SK-N-SH (cell line): ENCODE measurements at regions not wholly inside any gene's neighbourhood (a gene's known extent, or its start where the extent isn't known, plus 50 kb on each side); places are given as distances from the start of the nearest gene placed in this dataset.
A peak's percentile ranks its signal among the peaks of the same experiment; 100 is the strongest.

ENCODE experiments used
- CTCF ChIA-PET: fragments of 300-600, 350-600 bp; formaldehyde crosslinking; extraction: SDS; loops from one replicate; lab custom pipeline; 2021; lab: Yijun Ruan, JAX
- POLR2A ChIA-PET: fragments of 350-600 bp; sonication (Branson Sonifier 250); formaldehyde crosslinking; extraction: SDS; loops from one replicate; lab custom pipeline; 2020; ENCODE audit warnings: antibody characterized with exemption, inconsistent platforms; lab: Yijun Ruan, JAX
- DNase-seq: peaks from one replicate; pipeline ENCODE4 v3.0.0; 2012
- H2AFZ ChIP-seq: fragments of 200-600 bp; sonication (generic); 2 replicates; pipeline ENCODE4 v1.8.1; 2016; ENCODE audit warnings: antibody characterized with exemption, mild to moderate bottlenecking, low read depth
- H3F3A ChIP-seq: fragments of 200-600 bp; sonication (generic); replicated peaks from 2 replicates; pipeline ENCODE3; 2016; ENCODE audit warnings: antibody characterized with exemption, mild to moderate bottlenecking; ENCODE audit not compliant: insufficient read depth
- H3K27ac ChIP-seq, 2 experiments: fragments of 200-500 bp in 1 of 2; fragments of 200-600 bp in 1 of 2; sonication (Bioruptor generic) in 1 of 2; sonication (generic), shearing (Covaris generic) in 1 of 2; 2 replicates each; pipeline versions ENCODE4 v1.5.1 to v1.6.1; 2014 to 2016; ENCODE audit warnings: low read depth in 2 of 2, inconsistent platforms in 1 of 2, low read length in 1 of 2, mild to moderate bottlenecking in 1 of 2, mixed read lengths in 1 of 2
- H3K27me3 ChIP-seq: fragments of 200-600 bp; sonication (generic), shearing (Covaris generic); 2 replicates; pipeline ENCODE4 v1.6.1; 2016; ENCODE audit warnings: mixed run types; ENCODE audit not compliant: insufficient read depth
- H3K36me3 ChIP-seq, 2 experiments: fragments of 200-500 bp in 1 of 2; fragments of 200-600 bp in 1 of 2; sonication (Bioruptor generic) in 1 of 2; sonication (generic) in 1 of 2; replicated peaks in 1 of 2; 2 replicates each; pipeline versions ENCODE3 to v1.5.1; 2014 to 2016; ENCODE audit warnings: low read length in 1 of 2, mild to moderate bottlenecking in 1 of 2; ENCODE audit not compliant: insufficient read depth in 2 of 2, control insufficient read depth in 1 of 2
- H3K4me1 ChIP-seq, 2 experiments: fragments of 200-500 bp in 1 of 2; fragments of 200-600 bp in 1 of 2; sonication (Bioruptor generic) in 1 of 2; sonication (generic), shearing (Covaris generic) in 1 of 2; 2 replicates each; pipeline versions ENCODE4 v1.5.1 to v1.6.1; 2014 to 2016; ENCODE audit warnings: low read depth in 1 of 2, low read length in 1 of 2, mixed run types in 1 of 2; ENCODE audit not compliant: insufficient read depth in 2 of 2, control insufficient read depth in 1 of 2
- H3K4me2 ChIP-seq: fragments of 200-600 bp; sonication (generic), shearing (Covaris generic); 2 replicates; pipeline ENCODE4 v1.6.1; 2017; ENCODE audit warnings: mixed run types
- H3K4me3 ChIP-seq, 2 experiments: fragments of 200-500 bp in 1 of 2; fragments of 200-600 bp in 1 of 2; sonication (Bioruptor generic) in 1 of 2; sonication (generic), shearing (Covaris generic) in 1 of 2; 2 replicates each; pipeline versions ENCODE4 v1.5.1 to v1.8.1; 2014 to 2016; ENCODE audit warnings: low read depth in 2 of 2, inconsistent platforms in 1 of 2, low read length in 1 of 2, mild to moderate bottlenecking in 1 of 2, mixed read lengths in 1 of 2, moderate library complexity in 1 of 2
- H3K79me2 ChIP-seq: fragments of 200-600 bp; sonication (generic); 2 replicates; pipeline ENCODE4 v1.8.1; 2017; ENCODE audit warnings: mild to moderate bottlenecking; ENCODE audit not compliant: insufficient read depth
- H3K9ac ChIP-seq: fragments of 200-600 bp; sonication (generic); 2 replicates; pipeline ENCODE4 v1.6.1; 2017; ENCODE audit warnings: mixed run types
- H3K9me2 ChIP-seq: fragments of 200-600 bp; sonication (generic); 2 replicates; pipeline ENCODE4 v1.6.1; 2017; ENCODE audit warnings: mixed run types
- H3K9me3 ChIP-seq: fragments of 200-600 bp; sonication (generic); 2 replicates; pipeline ENCODE4 v1.6.1; 2017; ENCODE audit warnings: mixed run types, mild to moderate bottlenecking, moderate library complexity
- H4K20me1 ChIP-seq: fragments of 200-600 bp; sonication (generic); 2 replicates; pipeline ENCODE4 v1.6.1; 2017; ENCODE audit warnings: mild to moderate bottlenecking, mixed run types; ENCODE audit not compliant: insufficient read depth
- ELF1 ChIP-seq: IDR thresholded peaks from 2 replicates; pipeline ENCODE4 v1.4.0; 2012
- EP300 ChIP-seq, 2 experiments: IDR thresholded peaks; 2 replicates each; pipeline versions ENCODE4 v1.4.0 to v1.6.1; 2012; ENCODE audit warnings: borderline replicate concordance in 1 of 2, low read depth in 1 of 2, low read length in 1 of 2
- EZH2phosphoT487 ChIP-seq: fragments of 200-600 bp; sonication (generic); IDR thresholded peaks from 2 replicates; pipeline ENCODE4 v1.6.1; 2017; ENCODE audit warnings: low read depth, mixed run types, mild to moderate bottlenecking, antibody characterized with exemption, moderate library complexity, borderline replicate concordance
- FOSL2 ChIP-seq: IDR thresholded peaks from 2 replicates; pipeline ENCODE4 v1.4.0; 2012; ENCODE audit warnings: low read depth, mild to moderate bottlenecking, moderate library complexity, borderline replicate concordance
- FOXJ3 ChIP-seq: sonication (generic); formaldehyde crosslinking; IDR thresholded peaks from 2 replicates; pipeline ENCODE4 v1.5.1; 2020; ENCODE audit warnings: mild to moderate bottlenecking, missing genetic modification reagents
- FOXM1 ChIP-seq: IDR thresholded peaks from 2 replicates; pipeline ENCODE4 v1.4.0; 2012; ENCODE audit warnings: low read depth, mild to moderate bottlenecking
- GABPA ChIP-seq: IDR thresholded peaks from 2 replicates; pipeline ENCODE4 v1.4.0; 2012; ENCODE audit warnings: low read depth, mild to moderate bottlenecking
- JUND ChIP-seq: IDR thresholded peaks from 2 replicates; pipeline ENCODE4 v1.4.0; 2012
- MAX ChIP-seq: IDR thresholded peaks from 2 replicates; pipeline ENCODE4 v1.4.0; 2012; ENCODE audit warnings: low read depth
- MEF2A ChIP-seq: IDR thresholded peaks from 2 replicates; pipeline ENCODE4 v1.4.0; 2012; ENCODE audit warnings: low read depth, borderline replicate concordance
- NFIC ChIP-seq: IDR thresholded peaks from 2 replicates; pipeline ENCODE4 v1.4.0; 2012; ENCODE audit warnings: borderline replicate concordance
- PBX3 ChIP-seq: IDR thresholded peaks from 2 replicates; pipeline ENCODE4; 2012
- POLR2AphosphoS5 ChIP-seq: IDR thresholded peaks from 2 replicates; pipeline ENCODE4 v1.6.1; 2012; ENCODE audit warnings: low read depth, low read length
- RAD21 ChIP-seq: IDR thresholded peaks from 2 replicates; pipeline ENCODE4 v1.6.1; 2012; ENCODE audit warnings: mild to moderate bottlenecking, low read length
- RCOR1 ChIP-seq: fragments of 150-350 bp; IDR thresholded peaks from 2 replicates; pipeline ENCODE4 v1.6.1; 2017; ENCODE audit warnings: antibody characterized with exemption, low read length
- RFX5 ChIP-seq: IDR thresholded peaks from 2 replicates; pipeline ENCODE4 v1.6.1; 2012; ENCODE audit warnings: mild to moderate bottlenecking, improper control_type of control experiment, low read length
- TCF12 ChIP-seq: IDR thresholded peaks from 2 replicates; pipeline ENCODE4 v1.4.0; 2012
- WGBS: methylation state at CpG from one replicate; pipeline ENCODE4 v1.1.6; 2017; ENCODE audit warnings: low lambda C conversion rate; 5-methylcytosine and 5-hydroxymethylcytosine counted together
- TF ChIP-seq, protein P1 (sequence below): fragments of 150-350 bp; IDR thresholded peaks from 2 replicates; pipeline ENCODE4 v1.6.1; 2017; ENCODE audit warnings: antibody characterized with exemption, low read length, low read depth, borderline replicate concordance
- TF ChIP-seq, protein P2 (sequence below): fragments of 200-600 bp; sonication (generic); IDR thresholded peaks from 2 replicates; pipeline ENCODE4 v1.6.1; 2017; ENCODE audit warnings: antibody characterized with exemption, mild to moderate bottlenecking, moderate library complexity
- TF ChIP-seq, protein P3 (sequence below): fragments of 150-350 bp; IDR thresholded peaks from 2 replicates; pipeline ENCODE4 v1.6.1; 2016; ENCODE audit warnings: mild to moderate bottlenecking, low read depth, low read length

DNA sequence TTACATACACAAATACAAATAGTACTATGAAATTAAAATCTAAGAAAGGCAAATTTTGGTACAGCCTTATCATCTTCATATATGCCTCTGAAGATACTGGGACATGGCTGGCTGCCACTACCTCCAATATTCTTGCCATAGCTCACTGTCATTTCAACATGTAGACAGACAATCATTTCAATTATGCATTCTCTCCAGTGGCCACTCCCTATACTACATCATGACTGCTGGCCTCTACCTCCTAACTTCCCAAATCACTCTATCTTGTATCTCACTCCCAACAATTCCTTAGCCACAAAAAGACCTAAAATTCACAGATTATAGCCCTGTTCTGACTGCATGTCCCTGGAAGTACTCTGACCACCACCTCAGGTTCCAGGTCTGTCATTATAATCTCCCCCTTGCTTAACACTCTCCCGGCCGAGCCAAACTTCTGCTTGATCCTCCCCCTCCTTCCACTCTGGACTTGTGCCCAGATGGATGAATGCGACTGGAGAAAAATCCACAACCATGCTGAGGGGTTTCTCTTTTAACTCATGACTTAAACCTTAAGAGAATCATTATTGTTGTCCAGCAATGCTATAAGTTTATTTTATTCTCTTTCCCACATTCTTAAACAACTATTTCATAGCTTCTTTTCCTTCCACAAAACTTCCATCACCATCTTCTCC lies 225.3 kb upstream of the TLE4 start:
- no peaks in the 10 kb centered on the region for H3K4me1 ChIP-seq
- POLR2A ChIA-PET = no interaction called here
- H3K9me2 ChIP-seq = peaks cover 5% of the 10 kb centered on the region; the same call in 1 of the 2 replicates
- no peak overlapping the region for H3K4me2 ChIP-seq
- no peak overlapping the region for H3K9ac ChIP-seq
- TF ChIP-seq FOXJ3 = no peak
- peak; percentile 42 for TF ChIP-seq NFIC
- TF ChIP-seq, all 33 proteins: peak for 1
- H3F3A ChIP-seq = peaks cover 3% of the 10 kb centered on the region
- no peaks in the 10 kb centered on the region for H3K9me3 ChIP-seq
- H3K36me3 ChIP-seq = no peaks in the 10 kb centered on the region
- CTCF ChIA-PET = interaction anchor here (0.9 kb wide), 1 partner anchor 14 kb away, joined by 4 read pairs; no protein-coding TSS in a partner anchor
- no peaks in the 10 kb centered on the region for H4K20me1 ChIP-seq
- H2AFZ ChIP-seq = no peak overlapping the region; the same call in 1 of the 2 replicates
- 28% methylated on average over 3 of the region's 3 CpGs for WGBS
- H3K27me3 ChIP-seq = no peaks in the 10 kb centered on the region
- no peak overlapping the region for H3K27ac ChIP-seq
- 0 out of 4 replicates have a peak overlapping the region, but pooled peaks of 1 of the 2 experiments have one; percentile 17 for H3K4me3 ChIP-seq
- no peak for DNase-seq
- H3K79me2 ChIP-seq = no peaks in the 10 kb centered on the region

- no peaks in the 10 kb centered on the region for H4K20me1 ChIP-seq
- H3K79me2 ChIP-seq = no peaks in the 10 kb centered on the region
- no peak for DNase-seq
- CTCF ChIA-PET = interaction anchor here (0.9 kb wide), 2 partner anchors 11 to 20 kb away, joined by 3 to 4 read pairs; no protein-coding TSS in a partner anchor
- H3K9me3 ChIP-seq = no peaks in the 10 kb centered on the region
- H3K27ac ChIP-seq = no peak overlapping the region
- H3K27me3 ChIP-seq = no peaks in the 10 kb centered on the region
- H3K4me2 ChIP-seq = no peak overlapping the region
- no peak overlapping the region for H2AFZ ChIP-seq
- no peak overlapping the region for H3K4me3 ChIP-seq
- no peak overlapping the region for H3K9ac ChIP-seq
- TF ChIP-seq RAD21 = no peak
- no peak for TF ChIP-seq EP300 (IDR thresholded peaks at IDR 0.05; ENCODE audit: borderline replicate concordance in 1 of 2, low read depth in 1 of 2, low read length in 1 of 2)
- TF ChIP-seq MAX = no peak
- no peak for TF ChIP-seq TCF12
- TF ChIP-seq FOSL2 = no peak
- no peak for TF ChIP-seq MEF2A
- TF ChIP-seq ELF1 = no peak
- no peak for TF ChIP-seq POLR2AphosphoS5
- TF ChIP-seq EZH2phosphoT487 = no peak
- TF ChIP-seq, protein P1, sequence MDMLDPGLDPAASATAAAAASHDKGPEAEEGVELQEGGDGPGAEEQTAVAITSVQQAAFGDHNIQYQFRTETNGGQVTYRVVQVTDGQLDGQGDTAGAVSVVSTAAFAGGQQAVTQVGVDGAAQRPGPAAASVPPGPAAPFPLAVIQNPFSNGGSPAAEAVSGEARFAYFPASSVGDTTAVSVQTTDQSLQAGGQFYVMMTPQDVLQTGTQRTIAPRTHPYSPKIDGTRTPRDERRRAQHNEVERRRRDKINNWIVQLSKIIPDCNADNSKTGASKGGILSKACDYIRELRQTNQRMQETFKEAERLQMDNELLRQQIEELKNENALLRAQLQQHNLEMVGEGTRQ = no peak
- TF ChIP-seq NFIC = no peak
- TF ChIP-seq PBX3 = no peak
- TF ChIP-seq, protein P2, sequence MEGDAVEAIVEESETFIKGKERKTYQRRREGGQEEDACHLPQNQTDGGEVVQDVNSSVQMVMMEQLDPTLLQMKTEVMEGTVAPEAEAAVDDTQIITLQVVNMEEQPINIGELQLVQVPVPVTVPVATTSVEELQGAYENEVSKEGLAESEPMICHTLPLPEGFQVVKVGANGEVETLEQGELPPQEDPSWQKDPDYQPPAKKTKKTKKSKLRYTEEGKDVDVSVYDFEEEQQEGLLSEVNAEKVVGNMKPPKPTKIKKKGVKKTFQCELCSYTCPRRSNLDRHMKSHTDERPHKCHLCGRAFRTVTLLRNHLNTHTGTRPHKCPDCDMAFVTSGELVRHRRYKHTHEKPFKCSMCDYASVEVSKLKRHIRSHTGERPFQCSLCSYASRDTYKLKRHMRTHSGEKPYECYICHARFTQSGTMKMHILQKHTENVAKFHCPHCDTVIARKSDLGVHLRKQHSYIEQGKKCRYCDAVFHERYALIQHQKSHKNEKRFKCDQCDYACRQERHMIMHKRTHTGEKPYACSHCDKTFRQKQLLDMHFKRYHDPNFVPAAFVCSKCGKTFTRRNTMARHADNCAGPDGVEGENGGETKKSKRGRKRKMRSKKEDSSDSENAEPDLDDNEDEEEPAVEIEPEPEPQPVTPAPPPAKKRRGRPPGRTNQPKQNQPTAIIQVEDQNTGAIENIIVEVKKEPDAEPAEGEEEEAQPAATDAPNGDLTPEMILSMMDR = no peak
- TF ChIP-seq RCOR1 = no peak
- no peak for TF ChIP-seq JUND
- TF ChIP-seq, protein P3, sequence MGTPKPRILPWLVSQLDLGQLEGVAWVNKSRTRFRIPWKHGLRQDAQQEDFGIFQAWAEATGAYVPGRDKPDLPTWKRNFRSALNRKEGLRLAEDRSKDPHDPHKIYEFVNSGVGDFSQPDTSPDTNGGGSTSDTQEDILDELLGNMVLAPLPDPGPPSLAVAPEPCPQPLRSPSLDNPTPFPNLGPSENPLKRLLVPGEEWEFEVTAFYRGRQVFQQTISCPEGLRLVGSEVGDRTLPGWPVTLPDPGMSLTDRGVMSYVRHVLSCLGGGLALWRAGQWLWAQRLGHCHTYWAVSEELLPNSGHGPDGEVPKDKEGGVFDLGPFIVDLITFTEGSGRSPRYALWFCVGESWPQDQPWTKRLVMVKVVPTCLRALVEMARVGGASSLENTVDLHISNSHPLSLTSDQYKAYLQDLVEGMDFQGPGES = no peak
- no peak for TF ChIP-seq GABPA
- no peak for TF ChIP-seq FOXM1
- no peak for TF ChIP-seq RFX5
- 85% methylated on average over 3 of the region's 3 CpGs for WGBS
- H3F3A ChIP-seq = peaks cover 2% of the 10 kb centered on the region
- POLR2A ChIA-PET = no interaction called here
- no peaks in the 10 kb centered on the region for H3K36me3 ChIP-seq
- H3K4me1 ChIP-seq = no peaks in the 10 kb centered on the region
- no peaks in the 10 kb centered on the region for H3K9me2 ChIP-seq
Measured at GRCh38 chr9:79352322-79352721, 219.4 kb upstream of the TLE4 start.
